ENCODE measurements at regions not wholly inside any gene's neighbourhood (a gene's known extent, or its start where the extent isn't known, plus 50 kb on each side); places are given as distances from the start of the nearest gene placed in this dataset.
"Not testable (repeated sequence)": the region's sequence is repeated elsewhere in the genome, so short reads cannot be mapped to it uniquely, and the experiment has no call there.

GRCh38 chr14:51447411-51447810, 204.3 kb upstream of the FRMD6 start:
- no peak for DNase-seq

GRCh38 chr14:51448831-51449670, 202.7 kb upstream of the FRMD6 start:
- DNase-seq = no peak

- no peak for DNase-seq
These were observed 202.0 kb upstream of the FRMD6 start for GRCh38 chr14:51449681-51450080.

- DNase-seq = no peak
These were observed 200.1 kb upstream of the FRMD6 start for GRCh38 chr14:51451561-51451960.

GRCh38 chr14:51453869-51454268, 197.8 kb upstream of the FRMD6 start:
- DNase-seq = no peak

- no peak for DNase-seq
These were observed 197.4 kb upstream of the FRMD6 start for GRCh38 chr14:51454351-51454750.

- no peak for DNase-seq
These were observed 196.5 kb upstream of the FRMD6 start for GRCh38 chr14:51455041-51455835.

- no peak for DNase-seq
These were observed 193.7 kb upstream of the FRMD6 start for GRCh38 chr14:51457843-51458562.

- DNase-seq = peak; percentile 33 to 57
These were observed 193.2 kb upstream of the FRMD6 start for GRCh38 chr14:51458563-51458955.

- DNase-seq = no peak
These were observed 191.7 kb upstream of the FRMD6 start for GRCh38 chr14:51460011-51460410.

- DNase-seq = no peak
These were observed 189.5 kb upstream of the FRMD6 start for GRCh38 chr14:51462182-51462581.

GRCh38 chr14:51462706-51463105, 189.0 kb upstream of the FRMD6 start:
- no peak for DNase-seq

- DNase-seq = no peak
These were observed 188.2 kb upstream of the FRMD6 start for GRCh38 chr14:51463461-51463860.

GRCh38 chr14:51464411-51464810, 187.3 kb upstream of the FRMD6 start:
- DNase-seq = no peak

GRCh38 chr14:51465486-51465885, 186.2 kb upstream of the FRMD6 start:
- DNase-seq = no peak

- DNase-seq = not testable (repeated sequence)
These were observed 184.3 kb upstream of the FRMD6 start for GRCh38 chr14:51467392-51467791.

- DNase-seq = no peak
These were observed 183.2 kb upstream of the FRMD6 start for GRCh38 chr14:51468523-51468922.

GRCh38 chr14:51472881-51473280, 178.8 kb upstream of the FRMD6 start:
- no peak for DNase-seq

GRCh38 chr14:51473351-51473750, 178.4 kb upstream of the FRMD6 start:
- DNase-seq = no peak

- DNase-seq = no peak
These were observed 177.7 kb upstream of the FRMD6 start for GRCh38 chr14:51473808-51474565.

GRCh38 chr14:51474854-51475253, 176.9 kb upstream of the FRMD6 start:
- no peak for DNase-seq

- no peak for DNase-seq
These were observed 173.5 kb upstream of the FRMD6 start for GRCh38 chr14:51478175-51478621.
